ENCODE measurements at regions not wholly inside any gene's neighbourhood (a gene's known extent, or its start where the extent isn't known, plus 50 kb on each side); places are given as distances from the start of the nearest gene placed in this dataset.

DNA sequence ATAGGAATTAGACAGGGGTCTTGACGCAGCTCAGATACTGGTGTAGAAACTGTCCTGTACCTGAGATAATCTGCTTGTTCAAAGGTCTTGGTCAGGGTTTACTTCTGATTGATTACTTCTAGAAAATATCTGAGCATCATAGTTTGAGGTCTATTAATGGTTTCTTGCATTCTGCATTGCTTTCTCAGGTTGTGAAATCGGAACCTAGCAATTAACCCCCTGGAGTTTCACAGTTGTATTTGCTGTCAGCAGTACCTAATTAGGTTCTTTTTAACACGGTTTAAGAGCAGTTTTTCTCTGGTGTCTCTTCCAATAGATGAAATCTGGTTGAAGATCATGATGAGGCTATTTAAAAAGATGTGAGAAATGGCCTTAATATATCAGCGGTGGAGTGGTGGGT, 428.6 kb upstream of the SYT4 start:
- TF ChIP-seq, protein P1, sequence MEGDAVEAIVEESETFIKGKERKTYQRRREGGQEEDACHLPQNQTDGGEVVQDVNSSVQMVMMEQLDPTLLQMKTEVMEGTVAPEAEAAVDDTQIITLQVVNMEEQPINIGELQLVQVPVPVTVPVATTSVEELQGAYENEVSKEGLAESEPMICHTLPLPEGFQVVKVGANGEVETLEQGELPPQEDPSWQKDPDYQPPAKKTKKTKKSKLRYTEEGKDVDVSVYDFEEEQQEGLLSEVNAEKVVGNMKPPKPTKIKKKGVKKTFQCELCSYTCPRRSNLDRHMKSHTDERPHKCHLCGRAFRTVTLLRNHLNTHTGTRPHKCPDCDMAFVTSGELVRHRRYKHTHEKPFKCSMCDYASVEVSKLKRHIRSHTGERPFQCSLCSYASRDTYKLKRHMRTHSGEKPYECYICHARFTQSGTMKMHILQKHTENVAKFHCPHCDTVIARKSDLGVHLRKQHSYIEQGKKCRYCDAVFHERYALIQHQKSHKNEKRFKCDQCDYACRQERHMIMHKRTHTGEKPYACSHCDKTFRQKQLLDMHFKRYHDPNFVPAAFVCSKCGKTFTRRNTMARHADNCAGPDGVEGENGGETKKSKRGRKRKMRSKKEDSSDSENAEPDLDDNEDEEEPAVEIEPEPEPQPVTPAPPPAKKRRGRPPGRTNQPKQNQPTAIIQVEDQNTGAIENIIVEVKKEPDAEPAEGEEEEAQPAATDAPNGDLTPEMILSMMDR (conservative IDR thresholded peaks at IDR 0.05) = no peak
- no peaks in the 10 kb centered on the region for H3K9me3 Mint-ChIP-seq
- no peak overlapping the region for H3K4me3 Mint-ChIP-seq
- H3K4me1 Mint-ChIP-seq (ENCODE audit: unreplicated experiment) = no peaks in the 10 kb centered on the region
- H3K27ac Mint-ChIP-seq = no peak overlapping the region
- no peaks in the 10 kb centered on the region for H3K36me3 Mint-ChIP-seq
- no peaks in the 10 kb centered on the region for H3K27me3 Mint-ChIP-seq
- DNase-seq (ENCODE audit: extremely low spot score, unreplicated experiment) = no peak

GRCh38 chr18:43710135-43710534, 432.8 kb upstream of the SYT4 start:
- Mint-ChIP-seq H3K36me3 (no peaks in the 10 kb centered on the region), H3K9me3 (no peaks in the 10 kb centered on the region), H3K27me3 (no peaks in the 10 kb centered on the region), H3K4me1 (ENCODE audit: unreplicated experiment) (no peaks in the 10 kb centered on the region), H3K4me3 (no peak overlapping the region), H3K27ac (no peak overlapping the region)
- TF ChIP-seq, protein P1 (conservative IDR thresholded peaks at IDR 0.05) = no peak
- DNase-seq (ENCODE audit: extremely low spot score, unreplicated experiment) = no peak

DNA sequence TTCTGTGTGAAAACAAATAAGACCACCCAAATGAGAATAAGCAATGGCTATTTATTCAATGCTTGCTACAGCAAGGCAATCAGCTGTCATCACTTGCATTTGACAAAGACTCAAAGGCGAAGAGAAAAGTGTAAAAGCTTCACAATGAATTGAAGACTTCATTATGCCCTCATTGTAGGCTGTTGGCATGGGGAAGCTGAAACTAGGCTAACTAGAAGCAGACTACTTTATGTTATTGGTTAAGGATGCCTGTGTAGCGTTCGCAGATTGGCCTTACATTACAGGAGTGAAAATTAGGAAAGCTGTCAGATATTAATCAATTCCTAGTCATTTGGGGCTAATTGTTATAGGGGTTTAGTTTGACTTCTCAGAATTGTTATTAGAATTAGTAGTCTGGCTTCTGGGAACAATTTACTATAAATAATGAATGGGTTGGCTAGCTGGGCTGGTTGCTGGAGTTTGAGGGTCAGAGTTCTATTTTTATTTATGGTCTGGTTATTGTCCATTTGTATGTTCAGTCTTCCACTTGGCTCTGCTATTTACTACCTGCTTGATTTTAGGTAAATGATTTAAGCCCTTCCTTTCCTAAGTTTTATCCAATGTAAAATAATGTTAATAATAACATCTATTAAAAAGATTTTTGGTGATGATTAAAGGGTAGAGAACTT, 437.2 kb upstream of the SYT4 start:
- no peaks in the 10 kb centered on the region for H3K27me3 Mint-ChIP-seq
- no peaks in the 10 kb centered on the region for H3K4me1 Mint-ChIP-seq (ENCODE audit: unreplicated experiment)

GRCh38 chr18:43719267-43719795, 442.0 kb upstream of the SYT4 start:
- H3K27me3 Mint-ChIP-seq = no peaks in the 10 kb centered on the region
- peak overlapping the region; percentile 88 for H3K27ac Mint-ChIP-seq
- H3K4me1 Mint-ChIP-seq (ENCODE audit: unreplicated experiment) = no peaks in the 10 kb centered on the region
- H3K4me3 Mint-ChIP-seq = peak overlapping the region; percentile 37
- H3K36me3 Mint-ChIP-seq = no peaks in the 10 kb centered on the region
- DNase-seq (ENCODE audit: extremely low spot score, unreplicated experiment) = no peak
- peaks cover 16% of the 10 kb centered on the region for H3K9me3 Mint-ChIP-seq
- TF ChIP-seq, protein P1 (conservative IDR thresholded peaks at IDR 0.05) = no peak

More for the DNA sequence above, 437.2 kb upstream of the SYT4 start:
- Mint-ChIP-seq H3K27ac (no peak overlapping the region), H3K9me3 (no peaks in the 10 kb centered on the region), H3K4me3 (no peak overlapping the region), H3K36me3 (no peaks in the 10 kb centered on the region)
- TF ChIP-seq, protein P1 (conservative IDR thresholded peaks at IDR 0.05) = no peak
- no peak for DNase-seq (ENCODE audit: extremely low spot score, unreplicated experiment)

- TF ChIP-seq, protein P1 (conservative IDR thresholded peaks at IDR 0.05) = no peak
- H3K9me3 Mint-ChIP-seq = peaks cover 16% of the 10 kb centered on the region
- peak overlapping the region; percentile 88 for H3K27ac Mint-ChIP-seq
Measured at GRCh38 chr18:43720041-43720440, 442.8 kb upstream of the SYT4 start.

More at GRCh38 chr18:43720041-43720440, 442.8 kb upstream of the SYT4 start:
- H3K4me3 Mint-ChIP-seq = peak overlapping the region; percentile 37
- H3K4me1 Mint-ChIP-seq (ENCODE audit: unreplicated experiment) = no peaks in the 10 kb centered on the region
- no peak for DNase-seq (ENCODE audit: extremely low spot score, unreplicated experiment)
- H3K36me3 Mint-ChIP-seq = no peaks in the 10 kb centered on the region
- no peaks in the 10 kb centered on the region for H3K27me3 Mint-ChIP-seq
